ENCODE measurements at regions not wholly inside any gene's neighbourhood (a gene's known extent, or its start where the extent isn't known, plus 50 kb on each side); places are given as distances from the start of the nearest gene placed in this dataset.
A peak's percentile ranks its signal among the peaks of the same experiment; 100 is the strongest.

DNA sequence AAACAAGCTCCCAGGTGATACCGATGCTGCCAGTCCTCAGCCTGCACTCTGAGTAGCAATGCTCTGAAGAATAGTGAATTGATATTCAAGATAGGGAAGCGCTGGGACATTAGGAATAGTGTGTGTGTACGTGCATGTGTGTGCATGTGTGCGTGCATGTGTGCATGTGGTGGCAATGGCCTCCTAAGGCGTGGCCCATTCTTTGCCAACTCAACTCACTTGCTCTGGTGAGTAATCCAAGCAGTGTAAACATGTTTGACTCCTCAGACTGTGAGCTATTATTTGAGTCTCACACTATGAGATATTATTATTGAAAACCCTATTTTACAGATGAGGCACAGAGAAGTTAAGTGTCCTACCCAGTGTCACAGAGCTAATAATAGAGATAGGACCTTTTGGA, 186.6 kb downstream of the RAB11FIP2 start:
- H3K4me3 Mint-ChIP-seq (ENCODE audit: unreplicated experiment): no peak overlapping the region
- no peak overlapping the region for H3K27ac Mint-ChIP-seq (ENCODE audit: unreplicated experiment)
- H3K9me3 Mint-ChIP-seq (ENCODE audit: low read depth): peaks cover 15% of the 10 kb centered on the region
- peaks cover 14% of the 10 kb centered on the region for H3K27me3 Mint-ChIP-seq (ENCODE audit: low read depth)
- no peaks in the 10 kb centered on the region for H3K36me3 Mint-ChIP-seq (ENCODE audit: low read depth)
- no peak for TF ChIP-seq CTCF (IDR thresholded peaks at IDR 0.05)
- no peak for DNase-seq (ENCODE audit: low spot score)
- no peaks in the 10 kb centered on the region for H3K4me1 Mint-ChIP-seq (ENCODE audit: low read depth)

GRCh38 chr10:117860823-117861222, 185.9 kb downstream of the RAB11FIP2 start:
- no peak overlapping the region for H3K4me3 Mint-ChIP-seq (ENCODE audit: unreplicated experiment)
- DNase-seq (ENCODE audit: low spot score): no peak

GRCh38 chr10:117861329-117861728, 185.4 kb downstream of the RAB11FIP2 start:
- Mint-ChIP-seq H3K4me3 (ENCODE audit: unreplicated experiment) (no peak overlapping the region), H3K4me1 (ENCODE audit: low read depth) (no peaks in the 10 kb centered on the region), H3K9me3 (ENCODE audit: low read depth) (peaks cover 3% of the 10 kb centered on the region), H3K27me3 (ENCODE audit: low read depth) (peaks cover 19% of the 10 kb centered on the region), H3K27ac (ENCODE audit: unreplicated experiment) (no peak overlapping the region), H3K36me3 (ENCODE audit: low read depth) (no peaks in the 10 kb centered on the region)
- no peak for DNase-seq (ENCODE audit: low spot score)
- no peak for TF ChIP-seq CTCF (IDR thresholded peaks at IDR 0.05)

More at GRCh38 chr10:117860823-117861222, 185.9 kb downstream of the RAB11FIP2 start:
- Mint-ChIP-seq H3K36me3 (ENCODE audit: low read depth) (no peaks in the 10 kb centered on the region), H3K4me1 (ENCODE audit: low read depth) (no peaks in the 10 kb centered on the region), H3K27me3 (ENCODE audit: low read depth) (peaks cover 17% of the 10 kb centered on the region), H3K27ac (ENCODE audit: unreplicated experiment) (no peak overlapping the region), H3K9me3 (ENCODE audit: low read depth) (peaks cover 9% of the 10 kb centered on the region)
- TF ChIP-seq CTCF (IDR thresholded peaks at IDR 0.05): peak; percentile 73

GRCh38 chr10:117863771-117864170, 183.0 kb downstream of the RAB11FIP2 start:
- TF ChIP-seq CTCF (IDR thresholded peaks at IDR 0.05): no peak
- Mint-ChIP-seq H3K4me3 (ENCODE audit: unreplicated experiment) (no peak overlapping the region), H3K4me1 (ENCODE audit: low read depth) (no peaks in the 10 kb centered on the region), H3K36me3 (ENCODE audit: low read depth) (no peaks in the 10 kb centered on the region), H3K27me3 (ENCODE audit: low read depth) (peaks cover 13% of the 10 kb centered on the region), H3K9me3 (ENCODE audit: low read depth) (no peaks in the 10 kb centered on the region), H3K27ac (ENCODE audit: unreplicated experiment) (no peak overlapping the region)
- no peak for DNase-seq (ENCODE audit: low spot score)

DNA sequence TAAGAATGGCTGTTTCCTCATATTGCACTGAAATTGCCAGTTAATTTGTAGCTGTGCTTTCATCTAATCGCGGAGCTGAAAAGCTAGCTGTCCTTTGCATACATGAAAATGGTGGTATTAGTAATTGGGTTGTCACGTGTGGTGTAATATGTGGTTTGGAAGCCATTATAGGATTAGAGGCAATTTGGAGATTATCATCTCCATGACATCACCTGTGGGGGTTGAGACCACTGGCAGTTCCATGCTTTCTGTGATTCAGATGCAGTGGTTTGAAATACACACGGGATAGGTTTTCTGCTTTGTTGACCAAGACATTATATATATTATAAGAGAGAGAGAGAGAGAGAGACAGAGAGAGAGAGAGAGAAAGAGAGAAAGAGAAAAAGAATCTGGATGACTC, 180.8 kb downstream of the RAB11FIP2 start:
- no peak for TF ChIP-seq CTCF (IDR thresholded peaks at IDR 0.05)
- no peaks in the 10 kb centered on the region for H3K36me3 Mint-ChIP-seq (ENCODE audit: low read depth)
- no peak overlapping the region for H3K4me3 Mint-ChIP-seq (ENCODE audit: unreplicated experiment)
- no peaks in the 10 kb centered on the region for H3K4me1 Mint-ChIP-seq (ENCODE audit: low read depth)
- peaks cover 11% of the 10 kb centered on the region for H3K27me3 Mint-ChIP-seq (ENCODE audit: low read depth)
- DNase-seq (ENCODE audit: low spot score): no peak
- no peaks in the 10 kb centered on the region for H3K9me3 Mint-ChIP-seq (ENCODE audit: low read depth)
- H3K27ac Mint-ChIP-seq (ENCODE audit: unreplicated experiment): no peak overlapping the region
